ENCODE measurements at regions not wholly inside any gene's neighbourhood (a gene's known extent, or its start where the extent isn't known, plus 50 kb on each side); places are given as distances from the start of the nearest gene placed in this dataset.

DNA sequence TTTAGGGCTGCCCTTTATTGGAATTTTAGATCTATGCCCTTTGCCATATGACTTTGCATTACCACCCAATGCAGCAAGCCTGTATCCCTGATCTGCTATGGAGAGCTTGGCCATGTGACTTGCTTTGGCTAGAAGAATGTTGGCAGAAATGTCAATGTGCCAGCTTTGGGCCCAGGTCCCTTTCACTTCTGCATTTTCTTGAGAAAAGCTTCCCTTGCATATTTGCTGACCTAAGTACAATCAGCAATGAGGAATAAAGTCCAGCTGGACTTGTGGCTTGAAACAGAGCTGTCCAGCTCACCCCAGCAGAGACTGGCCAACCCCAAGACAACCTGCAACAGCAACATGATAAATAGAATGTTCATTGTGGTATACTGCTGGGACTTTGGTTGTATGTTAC, 135.9 kb downstream of the PAH start:
- TF ChIP-seq, protein P1, sequence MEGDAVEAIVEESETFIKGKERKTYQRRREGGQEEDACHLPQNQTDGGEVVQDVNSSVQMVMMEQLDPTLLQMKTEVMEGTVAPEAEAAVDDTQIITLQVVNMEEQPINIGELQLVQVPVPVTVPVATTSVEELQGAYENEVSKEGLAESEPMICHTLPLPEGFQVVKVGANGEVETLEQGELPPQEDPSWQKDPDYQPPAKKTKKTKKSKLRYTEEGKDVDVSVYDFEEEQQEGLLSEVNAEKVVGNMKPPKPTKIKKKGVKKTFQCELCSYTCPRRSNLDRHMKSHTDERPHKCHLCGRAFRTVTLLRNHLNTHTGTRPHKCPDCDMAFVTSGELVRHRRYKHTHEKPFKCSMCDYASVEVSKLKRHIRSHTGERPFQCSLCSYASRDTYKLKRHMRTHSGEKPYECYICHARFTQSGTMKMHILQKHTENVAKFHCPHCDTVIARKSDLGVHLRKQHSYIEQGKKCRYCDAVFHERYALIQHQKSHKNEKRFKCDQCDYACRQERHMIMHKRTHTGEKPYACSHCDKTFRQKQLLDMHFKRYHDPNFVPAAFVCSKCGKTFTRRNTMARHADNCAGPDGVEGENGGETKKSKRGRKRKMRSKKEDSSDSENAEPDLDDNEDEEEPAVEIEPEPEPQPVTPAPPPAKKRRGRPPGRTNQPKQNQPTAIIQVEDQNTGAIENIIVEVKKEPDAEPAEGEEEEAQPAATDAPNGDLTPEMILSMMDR (IDR thresholded peaks at IDR 0.05), result no peak
- TF ChIP-seq POLR2A (IDR thresholded peaks at IDR 0.05), result no peak
- peak in 1 of 2 donors; percentile 35 for DNase-seq (ENCODE audit: low spot score in 2 of 2)
- intact Hi-C loops (cut with DNase I; ENCODE audit: low total_unique reads), result no loop called here
- no peak overlapping the region for H3K4me3 ChIP-seq (ENCODE audit: low read depth, poor library complexity, severe bottlenecking)

DNA sequence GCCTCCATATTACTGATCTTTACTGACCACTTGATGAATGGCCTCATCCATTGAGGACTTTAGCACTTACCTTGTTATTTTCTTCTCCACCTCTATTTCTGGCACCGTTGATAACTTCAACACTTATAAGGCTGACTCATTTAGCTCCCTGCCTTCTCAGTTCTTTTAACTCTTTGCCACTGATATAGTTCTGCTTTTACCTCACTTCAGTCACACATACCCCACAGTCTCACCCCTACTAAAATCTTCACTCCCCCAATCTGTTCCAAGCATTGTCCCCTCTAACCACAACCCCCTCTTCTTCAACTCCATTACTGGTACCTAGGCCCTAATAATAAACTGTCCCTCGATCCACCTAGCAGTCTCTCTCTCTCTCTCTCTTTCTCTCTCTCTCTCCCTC, 141.0 kb downstream of the PAH start:
- 72 to 78% methylated on average over 2 of the region's 2 CpGs for WGBS, 2 donors
- intact Hi-C loops (cut with DNase I; ENCODE audit: low total_unique reads), result loop anchor here (1.0 kb wide), 1 partner anchor 21 kb away; no protein-coding TSS in a partner anchor
- TF ChIP-seq POLR2A (IDR thresholded peaks at IDR 0.05), result no peak
- TF ChIP-seq, protein P1 (IDR thresholded peaks at IDR 0.05), result no peak
- no peak for DNase-seq (ENCODE audit: low spot score in 2 of 2)
- H3K4me3 ChIP-seq (ENCODE audit: low read depth, poor library complexity, severe bottlenecking), result no peak overlapping the region

DNA sequence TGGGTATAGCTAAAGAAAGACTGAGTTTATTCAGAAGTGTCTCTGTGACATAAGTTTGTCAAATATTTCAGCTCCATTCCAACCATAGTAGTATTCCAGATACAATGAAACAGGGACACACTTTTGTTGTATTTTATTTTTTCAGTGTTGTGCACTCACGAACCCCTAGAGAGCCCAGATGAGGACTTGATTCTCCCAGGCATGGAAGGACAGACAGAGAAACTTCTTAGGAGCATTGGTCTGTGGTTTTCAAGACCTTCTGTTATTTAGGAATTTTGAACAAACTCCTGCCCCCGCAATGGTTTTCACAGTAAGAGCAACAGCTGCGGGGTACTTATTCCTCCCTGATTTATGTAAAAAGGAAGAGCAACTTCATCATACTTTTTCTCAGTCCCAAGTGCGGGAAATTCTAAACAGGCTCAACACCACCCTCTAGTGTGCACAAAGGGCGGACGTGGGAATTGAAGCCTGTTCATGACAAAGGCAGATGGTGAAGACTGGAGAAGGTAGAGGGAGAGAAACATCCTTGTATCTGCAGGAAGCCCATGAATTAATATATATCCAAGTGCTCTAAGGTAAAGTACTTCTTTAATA, 147.6 kb downstream of the PAH start:
- TF ChIP-seq, protein P1 (IDR thresholded peaks at IDR 0.05), result no peak
- no peak for TF ChIP-seq POLR2A (IDR thresholded peaks at IDR 0.05)
- no peak overlapping the region for H3K4me3 ChIP-seq (ENCODE audit: low read depth, poor library complexity, severe bottlenecking)
- DNase-seq (ENCODE audit: low spot score in 2 of 2), result peak; percentile 64 to 87
- WGBS, 2 donors, result 11 to 12% methylated on average over 6 of the region's 6 CpGs
- intact Hi-C loops (cut with DNase I; ENCODE audit: low total_unique reads), result no loop called here

DNA sequence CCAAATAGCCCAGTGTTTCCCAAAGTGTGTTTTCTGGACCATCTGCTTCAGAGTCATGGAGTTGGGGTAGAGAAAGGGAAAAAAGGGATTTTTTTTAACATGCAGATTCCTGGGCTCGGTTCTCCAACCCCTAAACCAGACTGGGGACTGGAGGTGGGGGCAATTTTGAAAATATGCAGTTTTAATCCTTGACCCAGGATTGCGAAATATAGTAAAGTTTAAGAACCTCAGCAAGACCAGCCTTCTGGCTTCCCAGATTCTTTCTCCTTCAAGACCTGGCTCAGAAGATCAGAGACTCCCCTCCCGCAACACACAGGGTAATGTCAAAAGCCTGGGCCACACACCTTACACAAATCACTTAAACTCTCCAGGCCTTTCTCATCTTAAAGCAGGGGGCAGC, 150.1 kb downstream of the PAH start:
- WGBS, 2 donors, result 86 to 94% methylated on average over 3 of the region's 3 CpGs
- no peak for TF ChIP-seq POLR2A (IDR thresholded peaks at IDR 0.05)
- TF ChIP-seq, protein P1 (IDR thresholded peaks at IDR 0.05), result no peak
- intact Hi-C loops (cut with DNase I; ENCODE audit: low total_unique reads), result no loop called here
- H3K4me3 ChIP-seq (ENCODE audit: low read depth, poor library complexity, severe bottlenecking), result no peak overlapping the region
- DNase-seq (ENCODE audit: low spot score in 2 of 2), result no peak

DNA sequence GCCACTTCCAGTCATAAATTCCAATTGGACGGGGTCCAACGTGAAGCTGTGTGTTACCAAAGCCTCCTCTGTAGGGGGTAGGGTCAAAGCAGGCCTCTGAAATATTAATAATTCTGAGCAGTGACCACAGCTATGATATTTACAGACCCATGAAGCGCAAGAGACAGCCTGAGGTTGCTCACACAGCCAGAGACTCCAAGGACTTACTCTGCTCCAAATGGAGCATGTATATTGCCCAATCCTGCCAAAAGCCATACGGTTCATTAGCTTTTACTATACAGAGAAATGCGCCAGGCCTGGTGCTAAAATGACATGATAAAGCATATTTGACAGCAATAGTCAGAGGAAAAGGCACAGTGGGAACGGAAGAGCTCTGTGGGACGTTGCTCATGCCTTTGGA, 151.3 kb downstream of the PAH start:
- intact Hi-C loops (cut with DNase I; ENCODE audit: low total_unique reads), result no loop called here
- TF ChIP-seq, protein P1 (IDR thresholded peaks at IDR 0.05), result no peak
- TF ChIP-seq POLR2A (IDR thresholded peaks at IDR 0.05), result no peak
- DNase-seq (ENCODE audit: low spot score in 2 of 2), result no peak
- 72 to 81% methylated on average over 7 of the region's 7 CpGs for WGBS, 2 donors
- H3K4me3 ChIP-seq (ENCODE audit: low read depth, poor library complexity, severe bottlenecking), result no peak overlapping the region

DNA sequence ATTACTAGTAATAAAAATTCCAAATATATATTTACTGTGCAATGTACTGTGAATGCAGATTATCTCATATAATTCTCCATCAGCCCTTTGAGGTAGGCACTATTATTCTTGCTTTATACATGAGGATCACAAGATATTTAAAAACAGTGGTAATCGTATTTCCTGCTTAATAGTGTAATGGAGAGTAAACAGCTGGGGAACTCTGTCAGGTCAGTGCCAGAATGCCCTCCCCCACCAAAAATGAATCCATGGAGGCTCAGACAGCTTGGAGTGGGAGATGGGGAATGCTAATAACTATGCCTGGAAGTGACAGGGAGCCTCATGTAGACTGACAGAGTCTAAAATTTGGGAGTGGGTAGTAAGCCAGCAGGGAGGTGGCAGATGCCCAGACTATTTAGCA, 153.6 kb downstream of the PAH start:
- WGBS, 2 donors, result 69 to 81% methylated on average over 1 of the region's 1 CpG
- no peak overlapping the region for H3K4me3 ChIP-seq (ENCODE audit: low read depth, poor library complexity, severe bottlenecking)
- DNase-seq (ENCODE audit: low spot score in 2 of 2), result no peak
- intact Hi-C loops (cut with DNase I; ENCODE audit: low total_unique reads), result no loop called here
- TF ChIP-seq POLR2A (IDR thresholded peaks at IDR 0.05), result no peak
- TF ChIP-seq, protein P1 (IDR thresholded peaks at IDR 0.05), result no peak

Data from lower leg skin (tissue), 4 donors.